GM19328 (cell line): ENCODE measurements at regions not wholly inside any gene's neighbourhood (a gene's known extent, or its start where the extent isn't known, plus 50 kb on each side); places are given as distances from the start of the nearest gene placed in this dataset.

Experiments used
- ATAC-seq: cut with Tn5 transposase; IDR thresholded peaks from one replicate; pipeline ENCODE4 v1.9.1; 2021; ENCODE audit warnings: mild to moderate bottlenecking, moderate library complexity; ENCODE audit not compliant: unreplicated experiment

- no peak for ATAC-seq
Measured at GRCh38 chr13:103403814-103404213, 337.6 kb upstream of the SLC10A2 start.

- ATAC-seq = no peak
Measured at GRCh38 chr13:103403148-103403740, 337.0 kb upstream of the SLC10A2 start.

DNA sequence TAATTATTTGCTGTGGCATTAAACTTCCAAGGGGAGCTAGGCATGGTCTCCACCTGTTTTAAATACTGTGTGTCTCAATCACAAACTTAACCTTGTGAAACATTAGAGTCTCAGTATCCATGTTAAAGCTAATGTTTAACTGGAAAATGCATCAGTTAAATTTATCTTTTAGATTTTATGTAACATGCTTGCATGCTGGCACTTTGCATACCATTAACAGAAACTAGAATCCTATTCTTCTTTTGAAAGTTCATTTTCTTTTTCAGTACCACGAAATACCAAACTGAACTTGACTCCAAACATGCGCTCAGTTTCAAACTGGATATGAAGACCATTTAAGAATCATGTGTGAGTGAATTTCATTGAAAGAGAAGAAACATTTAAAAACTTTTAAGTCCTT, 328.9 kb upstream of the SLC10A2 start:
- ATAC-seq = no peak

- no peak for ATAC-seq
Measured at GRCh38 chr13:103394618-103395017, 328.4 kb upstream of the SLC10A2 start.

GRCh38 chr13:103391936-103392335, 325.7 kb upstream of the SLC10A2 start:
- no peak for ATAC-seq

- no peak for ATAC-seq
Measured at GRCh38 chr13:103388839-103389238, 322.6 kb upstream of the SLC10A2 start.

GRCh38 chr13:103386341-103386740, 320.1 kb upstream of the SLC10A2 start:
- no peak for ATAC-seq

DNA sequence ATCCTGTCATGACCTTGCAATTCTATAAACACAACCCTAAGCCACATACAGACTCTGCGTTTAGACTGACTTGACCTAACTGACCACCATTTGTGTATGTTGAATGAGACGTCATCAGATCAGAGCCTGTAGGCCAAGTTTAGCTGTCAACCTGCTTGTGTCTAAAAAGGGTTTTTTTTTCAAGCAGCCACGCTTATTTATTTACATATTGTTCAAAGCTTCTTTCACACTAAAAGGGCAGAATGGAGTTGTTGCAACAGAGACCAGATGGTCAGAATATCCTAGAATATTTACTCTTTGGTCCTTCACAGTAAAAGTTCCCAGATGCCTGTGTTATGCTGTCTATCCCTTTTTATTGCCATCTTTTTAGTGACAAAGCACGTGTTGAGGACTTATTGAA, 307.7 kb upstream of the SLC10A2 start:
- no peak for ATAC-seq

DNA sequence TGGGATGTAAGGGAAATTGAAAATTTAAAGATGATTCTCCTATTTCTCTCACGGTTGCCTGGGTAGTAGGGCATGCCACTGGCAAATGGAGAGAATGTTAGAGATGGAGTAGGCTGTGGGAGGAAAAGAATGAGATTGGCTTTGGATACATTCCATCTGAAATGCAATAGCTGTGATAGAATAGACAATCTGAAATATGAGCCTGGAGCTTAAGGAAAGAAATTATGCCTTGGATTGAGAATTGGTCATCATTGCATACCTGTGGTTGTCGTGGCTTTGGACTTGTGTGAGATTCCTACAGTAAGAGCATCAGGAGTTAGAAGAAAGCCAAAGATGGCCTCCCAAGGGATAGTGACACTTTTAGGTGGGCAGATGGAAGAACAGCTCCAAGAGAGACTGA, 305.1 kb upstream of the SLC10A2 start:
- no peak for ATAC-seq

DNA sequence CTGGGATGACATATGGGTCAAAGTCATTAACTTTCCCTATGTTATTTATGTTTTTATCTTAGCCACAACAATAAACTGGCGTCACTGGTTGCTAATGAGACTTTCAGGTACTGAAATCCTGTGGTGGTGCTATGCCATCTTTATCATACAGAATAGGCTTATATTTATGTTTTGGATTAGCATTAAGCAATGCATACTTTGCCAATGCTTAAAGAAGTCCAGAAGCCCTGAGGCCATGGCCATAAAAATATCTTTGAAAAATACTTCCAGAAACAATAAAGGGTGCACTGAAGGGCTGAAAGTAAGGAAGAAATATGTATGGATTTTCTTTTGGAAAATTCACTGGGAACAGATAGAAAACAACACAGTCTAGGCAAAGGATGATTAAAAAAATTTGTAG, 304.6 kb upstream of the SLC10A2 start:
- no peak for ATAC-seq

- no peak for ATAC-seq
Measured at GRCh38 chr13:103358255-103358932, 292.2 kb upstream of the SLC10A2 start.

DNA sequence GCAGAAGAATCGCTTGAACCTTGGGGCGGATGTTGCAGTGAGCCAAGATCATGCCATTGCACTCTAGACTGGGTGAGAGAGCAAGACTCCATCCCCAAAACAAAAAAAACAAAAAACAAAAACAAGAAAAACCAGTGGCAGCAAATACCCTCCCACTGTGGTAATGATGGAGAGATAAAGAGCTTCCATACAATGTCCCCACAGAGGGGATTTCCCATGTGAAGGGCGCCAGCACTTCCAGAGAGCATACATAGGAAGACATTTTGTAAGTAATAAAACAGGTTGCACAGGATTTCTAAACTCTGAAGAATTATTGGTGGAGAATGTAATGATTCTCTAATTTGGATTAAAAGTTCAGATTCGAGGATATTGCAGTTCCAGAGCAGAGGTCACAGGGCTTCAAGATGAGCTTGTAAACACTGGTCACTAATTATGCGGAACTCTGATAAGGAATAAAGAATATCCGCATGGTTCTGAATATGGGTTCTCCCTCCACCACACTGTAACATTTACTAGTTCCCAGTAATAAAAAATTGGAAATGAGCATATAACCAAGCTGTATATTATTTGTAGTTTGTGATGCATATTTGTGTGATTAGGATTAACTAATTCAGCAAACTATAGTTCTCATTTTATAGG, 290.1 kb upstream of the SLC10A2 start:
- ATAC-seq = no peak

- ATAC-seq = no peak
Measured at GRCh38 chr13:103354171-103354570, 288.0 kb upstream of the SLC10A2 start.

DNA sequence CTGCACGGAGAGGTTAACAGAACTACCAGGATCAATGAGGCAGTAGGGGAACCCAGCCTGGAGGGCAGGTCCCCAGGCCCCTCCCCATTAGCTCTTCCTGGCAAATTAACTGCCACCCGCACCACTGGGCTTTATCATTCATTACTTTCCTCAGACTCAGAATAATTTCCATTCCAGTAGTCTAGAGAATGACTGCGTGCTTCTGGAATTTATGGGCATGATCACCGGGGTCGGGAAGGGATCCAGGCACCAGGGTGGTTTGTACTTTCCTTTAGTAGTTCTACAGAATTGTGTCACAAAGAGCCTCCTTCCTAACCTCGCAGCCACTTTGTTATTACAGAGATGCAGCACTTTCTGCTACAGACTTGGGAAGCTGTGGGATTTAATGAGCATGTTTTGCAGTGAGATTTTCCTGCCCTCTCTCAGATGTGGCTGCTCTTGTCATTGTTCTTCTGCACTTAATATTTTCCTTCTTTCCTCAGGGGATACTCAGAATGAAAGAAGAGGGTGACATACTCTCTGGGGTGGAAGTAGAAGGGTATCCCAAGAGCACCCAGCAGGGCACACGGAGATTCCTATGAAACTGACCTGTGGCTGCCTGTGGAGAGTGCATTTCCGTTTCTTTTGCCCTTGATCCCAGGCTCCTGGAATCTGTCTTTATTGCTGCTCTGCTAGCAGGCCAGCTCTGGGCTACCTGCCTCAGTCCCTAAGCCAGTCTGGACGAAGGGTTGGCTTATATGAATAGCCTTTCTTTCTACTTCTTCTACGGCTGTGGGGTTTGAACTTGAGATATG, 285.0 kb upstream of the SLC10A2 start:
- no peak for ATAC-seq

DNA sequence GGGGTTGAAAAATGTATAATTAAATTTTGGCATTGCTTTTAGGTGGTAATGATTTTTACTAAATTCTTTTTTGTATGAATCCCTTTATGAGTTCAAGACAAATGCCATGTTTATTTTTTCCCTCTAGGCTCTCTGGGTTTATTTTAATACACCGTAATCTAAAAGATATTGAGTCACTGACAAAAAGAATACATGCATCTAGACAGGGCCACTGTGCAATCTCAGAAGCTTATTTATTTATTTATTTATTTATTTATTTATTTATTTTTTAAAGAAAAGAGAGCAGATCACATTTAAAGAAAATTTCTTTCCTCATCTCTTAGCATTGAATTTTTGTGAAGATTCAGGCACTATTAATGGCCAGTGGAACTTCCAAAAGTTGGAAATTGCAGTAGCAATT, 283.9 kb upstream of the SLC10A2 start:
- ATAC-seq = no peak

DNA sequence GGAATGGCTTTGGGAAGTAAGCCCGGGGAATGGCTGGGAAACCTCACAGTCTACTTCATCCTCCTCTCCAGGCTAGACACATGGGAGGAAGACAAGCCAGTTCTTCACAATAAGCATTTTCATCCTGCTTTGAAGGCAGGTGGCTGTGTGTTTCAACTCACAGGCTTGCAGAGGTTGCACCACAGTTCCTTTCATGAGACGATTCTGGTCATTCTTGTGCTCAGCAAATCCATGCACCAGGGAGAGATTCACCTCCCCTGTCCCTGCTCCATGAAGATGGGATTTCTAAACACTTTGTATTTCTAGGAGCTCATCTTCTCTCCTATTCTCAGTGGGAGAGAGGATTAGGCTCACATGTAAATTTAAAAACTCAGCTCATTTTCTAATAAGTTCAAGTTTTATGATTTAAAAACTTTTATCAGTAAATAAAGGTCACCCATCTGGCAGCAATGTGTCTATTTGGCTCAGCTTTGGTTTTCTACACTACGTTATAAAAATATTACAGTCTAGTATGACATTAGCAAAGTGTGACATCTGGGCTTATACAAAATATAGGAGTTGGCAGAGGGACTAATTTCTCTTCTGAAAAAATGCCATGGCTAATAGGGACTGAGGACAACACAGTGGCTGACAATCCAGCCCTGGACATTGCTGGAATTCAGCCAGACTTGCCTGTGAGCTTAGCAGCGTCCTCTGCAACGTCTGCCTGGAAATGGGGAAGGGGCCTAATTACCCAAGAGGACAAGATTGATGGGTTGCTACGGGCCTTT, 283.2 kb upstream of the SLC10A2 start:
- ATAC-seq = no peak

DNA sequence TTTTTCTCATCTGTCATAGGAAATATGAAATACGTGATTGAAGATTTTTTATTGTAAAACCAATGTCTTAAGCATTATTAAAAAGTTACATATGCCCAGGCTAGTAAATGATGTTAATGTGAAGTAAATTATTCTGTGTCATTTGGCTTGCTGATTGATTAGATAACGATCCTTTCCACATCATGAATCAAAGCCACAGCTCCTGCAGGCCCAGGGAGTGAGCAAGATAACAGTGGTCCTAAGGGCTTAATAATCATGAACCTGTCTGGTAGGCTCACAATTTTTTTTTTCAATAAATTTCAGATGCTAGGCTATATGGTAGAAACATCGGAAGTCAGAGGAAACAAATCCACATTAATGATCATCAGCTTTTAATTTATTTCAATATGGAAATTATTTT, 269.0 kb upstream of the SLC10A2 start:
- no peak for ATAC-seq

DNA sequence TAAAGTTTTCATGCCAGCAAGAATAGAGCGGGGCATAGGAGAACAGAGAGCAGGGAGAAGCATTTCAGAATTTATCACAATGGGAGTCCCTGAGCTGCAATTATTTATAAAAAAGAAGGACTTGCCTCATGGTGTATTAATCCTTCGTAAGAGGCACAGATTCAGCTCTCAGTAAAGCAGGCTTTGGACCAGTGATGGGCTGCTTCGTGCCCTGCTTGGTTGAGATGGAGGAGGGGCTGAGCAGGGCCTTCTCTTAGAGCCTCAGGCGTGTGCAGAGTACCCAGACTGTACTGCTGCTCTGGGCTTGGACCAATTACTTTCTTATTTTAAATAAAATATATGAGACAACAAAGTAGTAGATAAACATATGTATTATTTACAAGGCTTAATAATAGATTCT, 265.7 kb upstream of the SLC10A2 start:
- no peak for ATAC-seq

DNA sequence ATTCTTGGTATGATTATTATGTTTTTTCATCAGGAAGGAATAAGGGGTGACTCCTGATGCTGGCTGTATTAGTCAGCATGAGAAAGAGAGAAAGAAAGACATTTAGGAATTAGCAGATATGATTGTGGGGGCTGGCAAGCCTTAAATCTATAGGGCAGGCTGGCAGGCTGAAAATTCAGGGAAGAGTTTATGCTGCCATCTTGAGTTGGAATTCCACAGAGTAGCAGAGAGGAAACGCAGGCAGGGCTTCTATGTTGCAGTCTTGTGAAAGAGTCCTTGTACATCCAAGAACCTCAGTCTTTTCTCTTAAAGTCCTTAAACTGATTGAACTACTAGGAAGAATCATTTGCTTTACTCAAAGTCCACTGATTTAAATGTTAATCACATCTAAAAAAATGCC, 262.7 kb upstream of the SLC10A2 start:
- ATAC-seq = no peak

- no peak for ATAC-seq
Measured at GRCh38 chr13:103326326-103326725, 260.1 kb upstream of the SLC10A2 start.

DNA sequence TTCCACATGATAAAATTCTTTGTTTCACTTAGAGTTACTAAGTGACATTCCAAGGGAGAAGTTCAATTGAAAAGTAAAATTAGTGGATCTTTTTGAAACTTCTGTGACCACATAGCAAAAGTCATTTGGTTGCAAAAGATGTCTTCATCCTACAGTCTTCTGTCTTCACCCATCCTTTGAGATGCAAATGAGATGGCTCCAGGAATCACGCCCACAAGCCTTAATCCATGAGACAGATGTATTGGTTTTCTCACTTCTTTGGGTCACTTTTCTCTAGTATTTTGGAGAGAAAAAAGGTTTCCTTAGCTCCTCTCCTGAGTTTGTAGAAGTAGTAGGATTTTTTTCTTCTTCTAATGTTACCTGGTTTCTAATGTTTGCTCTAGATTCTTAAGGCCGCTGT, 259.5 kb upstream of the SLC10A2 start:
- no peak for ATAC-seq
